Breast epithelium (tissue), 4 donors: ENCODE measurements at regions not wholly inside any gene's neighbourhood (a gene's known extent, or its start where the extent isn't known, plus 50 kb on each side); places are given as distances from the start of the nearest gene placed in this dataset.

Source experiments
- DNase-seq, 2 donors: peaks; one replicate each; pipeline ENCODE4 v3.0.0-alpha.2; 2019; ENCODE audit warnings: low spot score in 2 of 2
- H3K27ac ChIP-seq, 2 donors: fragments of 200-600 bp; sonication (generic) in 1 of 2; one replicate each; pipeline ENCODE4 v1.5.1; 2016 to 2019; ENCODE audit warnings: mild to moderate bottlenecking in 1 of 2
- H3K27me3 ChIP-seq, 2 donors: fragments of 200-600 bp; sonication (generic) in 1 of 2; one replicate each; pipeline versions ENCODE4 v1.5.1 to v1.6.0; 2017 to 2019; ENCODE audit warnings: control low read depth in 1 of 2, mild to moderate bottlenecking in 1 of 2
- H3K36me3 ChIP-seq: fragments of 200-600 bp; one replicate; pipeline ENCODE4 v1.5.1; 2019
- H3K4me1 ChIP-seq, 2 donors: fragments of 200-600 bp; sonication (generic); one replicate each; pipeline ENCODE4 v1.5.1; 2016 to 2019; ENCODE audit warnings: control low read depth in 1 of 2
- H3K4me3 ChIP-seq, 3 donors: fragments of 200-600 bp; sonication (generic); 1 replicate in 2 of 3; 2 replicates in 1 of 3; pipeline ENCODE4 v1.5.1; 2016 to 2019; ENCODE audit warnings: mild to moderate bottlenecking in 3 of 3, moderate library complexity in 2 of 3
- H3K9me3 ChIP-seq, 2 donors: fragments of 200-600 bp; sonication (generic) in 1 of 2; one replicate each; pipeline ENCODE4 v1.5.1; 2016 to 2019; ENCODE audit warnings: control low read depth in 1 of 2
- CTCF ChIP-seq, 3 donors: fragments of 450-650 bp; IDR thresholded peaks; one replicate each; pipeline ENCODE4 v1.5.1; 2016 to 2017; ENCODE audit warnings: antibody characterized with exemption in 3 of 3, mild to moderate bottlenecking in 3 of 3, moderate library complexity in 3 of 3
- POLR2A ChIP-seq: fragments of 450-650 bp; IDR thresholded peaks from one replicate; pipeline ENCODE4 v1.6.1; 2016; ENCODE audit warnings: antibody characterized with exemption, mild to moderate bottlenecking, moderate library complexity
- POLR2AphosphoS5 ChIP-seq, 3 donors: sonication (generic); formaldehyde crosslinking; IDR thresholded peaks; one replicate each; pipeline ENCODE4 v1.6.1; 2017; ENCODE audit warnings: antibody characterized with exemption in 3 of 3
- intact Hi-C: fragments of 100-400 bp; cut with DNase I; formaldehyde crosslinking; loops from one replicate; pipeline ENCODE4 v1.15.1; 2023; ENCODE audit warnings: low total_unique reads

- no peaks in the 10 kb centered on the region for H3K9me3 ChIP-seq
- H3K27me3 ChIP-seq: no peaks in the 10 kb centered on the region
- H3K27ac ChIP-seq: no peak overlapping the region
- H3K36me3 ChIP-seq: no peaks in the 10 kb centered on the region
- no peak for DNase-seq
- H3K4me3 ChIP-seq: no peak overlapping the region
- H3K4me1 ChIP-seq: no peaks in the 10 kb centered on the region
- no peak for TF ChIP-seq POLR2A
- no peak for TF ChIP-seq CTCF (IDR thresholded peaks at IDR 0.05)
- TF ChIP-seq POLR2AphosphoS5 (IDR thresholded peaks at IDR 0.05): no peak
- intact Hi-C loops: no loop called here
These were observed 134.8 kb upstream of the PRDM1 start for GRCh38 chr6:105951322-105951721.

DNA sequence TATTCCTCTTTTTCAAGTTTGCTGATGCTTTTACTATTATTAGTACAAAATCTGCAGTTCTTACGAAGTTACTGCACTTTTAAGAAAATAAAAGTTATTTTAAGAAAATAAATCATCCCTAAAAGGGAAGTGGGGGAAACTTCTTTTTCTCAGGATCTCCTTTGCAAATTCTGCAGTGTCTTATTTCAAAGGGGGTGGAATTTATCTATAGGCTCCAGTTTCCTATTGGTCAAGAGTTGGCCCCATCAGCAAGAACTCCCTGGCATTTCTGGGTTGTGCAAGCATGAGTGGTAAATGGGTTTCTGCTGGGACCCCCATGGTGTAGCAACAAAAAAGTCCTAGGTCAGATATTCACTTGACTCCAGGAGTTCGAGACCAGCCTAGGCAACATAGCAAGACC is 136.3 kb upstream of the PRDM1 start:
- intact Hi-C loops: no loop called here
- H3K27ac ChIP-seq: no peak overlapping the region
- H3K4me3 ChIP-seq: no peak overlapping the region
- TF ChIP-seq CTCF (IDR thresholded peaks at IDR 0.05) (no peak), POLR2AphosphoS5 (IDR thresholded peaks at IDR 0.05) (no peak), POLR2A (no peak)
- DNase-seq: no peak
- no peaks in the 10 kb centered on the region for H3K36me3 ChIP-seq
- no peaks in the 10 kb centered on the region for H3K27me3 ChIP-seq
- H3K4me1 ChIP-seq: no peaks in the 10 kb centered on the region
- H3K9me3 ChIP-seq: no peaks in the 10 kb centered on the region

DNA sequence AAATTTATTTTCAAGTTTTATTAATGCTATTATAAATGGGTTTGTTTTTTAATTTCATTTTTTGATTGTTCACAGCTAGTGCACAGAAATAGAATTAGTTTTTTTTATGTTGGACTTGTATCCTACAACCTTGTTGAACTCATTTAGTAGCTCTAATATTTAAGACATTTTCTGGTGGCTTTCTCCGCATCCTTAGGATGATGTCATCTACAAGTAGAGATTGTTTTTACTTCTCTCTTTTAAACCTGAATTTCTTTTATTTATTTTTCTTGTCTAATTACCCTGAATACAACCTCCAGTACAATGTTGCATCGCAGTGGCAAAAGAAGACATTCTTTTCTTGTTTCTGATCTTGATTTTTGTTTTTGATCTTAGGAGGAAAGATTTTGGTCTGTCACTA is 142.6 kb upstream of the PRDM1 start:
- no peaks in the 10 kb centered on the region for H3K4me1 ChIP-seq
- no peak for TF ChIP-seq POLR2AphosphoS5 (IDR thresholded peaks at IDR 0.05)
- TF ChIP-seq POLR2A: no peak
- TF ChIP-seq CTCF (IDR thresholded peaks at IDR 0.05): no peak
- no peak for DNase-seq
- no peaks in the 10 kb centered on the region for H3K27me3 ChIP-seq
- no peaks in the 10 kb centered on the region for H3K9me3 ChIP-seq
- no peaks in the 10 kb centered on the region for H3K36me3 ChIP-seq
- intact Hi-C loops: no loop called here
- H3K4me3 ChIP-seq: no peak overlapping the region
- no peak overlapping the region for H3K27ac ChIP-seq

GRCh38 chr6:105941621-105942412 is 144.3 kb upstream of the PRDM1 start:
- H3K9me3 ChIP-seq: no peaks in the 10 kb centered on the region
- H3K36me3 ChIP-seq: no peaks in the 10 kb centered on the region
- H3K4me3 ChIP-seq: no peak overlapping the region
- no peak overlapping the region for H3K27ac ChIP-seq
- intact Hi-C loops: no loop called here
- no peaks in the 10 kb centered on the region for H3K27me3 ChIP-seq
- TF ChIP-seq POLR2AphosphoS5 (IDR thresholded peaks at IDR 0.05) (no peak), CTCF (IDR thresholded peaks at IDR 0.05) (no peak), POLR2A (no peak)
- DNase-seq: no peak
- H3K4me1 ChIP-seq: no peaks in the 10 kb centered on the region

GRCh38 chr6:105940990-105941389 is 145.1 kb upstream of the PRDM1 start:
- Histone ChIP-seq H3K4me3 (no peak overlapping the region), H3K27me3 (no peaks in the 10 kb centered on the region), H3K36me3 (no peaks in the 10 kb centered on the region), H3K4me1 (no peaks in the 10 kb centered on the region), H3K27ac (no peak overlapping the region), H3K9me3 (no peaks in the 10 kb centered on the region)
- DNase-seq: no peak
- TF ChIP-seq POLR2AphosphoS5 (IDR thresholded peaks at IDR 0.05): no peak
- TF ChIP-seq POLR2A: no peak
- TF ChIP-seq CTCF (IDR thresholded peaks at IDR 0.05): no peak
- intact Hi-C loops: no loop called here
